ENCODE measurements at regions not wholly inside any gene's neighbourhood (a gene's known extent, or its start where the extent isn't known, plus 50 kb on each side); places are given as distances from the start of the nearest gene placed in this dataset.

GRCh38 chr5:176180781-176181180, 57.4 kb upstream of the SIMC1 start:
- Histone ChIP-seq H3K9me3 (ENCODE audit: control insufficient read depth, low read depth, low read length) (no peaks in the 10 kb centered on the region), H3K18ac (ENCODE audit: insufficient read length, low read depth, low read length) (no peak overlapping the region), H3K27ac (ENCODE audit: insufficient read length, low read depth, low read length) (no peak overlapping the region), H2AK5ac (ENCODE audit: insufficient read length, low read length) (no peak overlapping the region), H3K79me2 (ENCODE audit: insufficient read depth, low read length) (no peaks in the 10 kb centered on the region), H2AFZ (ENCODE audit: low read length) (no peak overlapping the region), H3K79me1 (ENCODE audit: insufficient read depth, low read depth, low read length, poor library complexity, severe bottlenecking) (no peaks in the 10 kb centered on the region), H4K8ac (replicated peaks; ENCODE audit: insufficient read length, low read depth, low read length) (no peak overlapping the region), H3T11ph (ENCODE audit: low read length) (no peak overlapping the region), H3K27me3 (ENCODE audit: insufficient read depth, low read length) (no peaks in the 10 kb centered on the region), H2BK12ac (ENCODE audit: insufficient read length, low read depth, low read length) (no peak overlapping the region), H3K23me2 (ENCODE audit: insufficient read length, low read depth, low read length, poor library complexity, severe bottlenecking) (no peaks in the 10 kb centered on the region), H3K14ac (ENCODE audit: insufficient read depth, low read length) (no peak overlapping the region), H3K56ac (ENCODE audit: insufficient read length, low read depth, low read length) (no peak overlapping the region), H2BK5ac (ENCODE audit: insufficient read length, low read length) (no peak overlapping the region), H4K20me1 (ENCODE audit: control insufficient read depth, insufficient read depth, insufficient read length) (no peaks in the 10 kb centered on the region), H3K23ac (ENCODE audit: insufficient read length, low read depth, low read length) (no peak overlapping the region), H3K9ac (ENCODE audit: extremely low read depth, insufficient read length, low read length) (no peak overlapping the region), H4K91ac (ENCODE audit: insufficient read length, low read depth, low read length) (no peak overlapping the region), H3K4me1 (ENCODE audit: insufficient read depth, low read length) (no peaks in the 10 kb centered on the region), H2BK120ac (ENCODE audit: low read depth, low read length, poor library complexity, severe bottlenecking) (no peak overlapping the region), H2BK20ac (ENCODE audit: low read depth, low read length, poor library complexity, severe bottlenecking) (no peak overlapping the region), H4K5ac (ENCODE audit: insufficient read length, low read depth, low read length) (no peak overlapping the region), H3K4ac (ENCODE audit: low read depth, low read length) (no peak overlapping the region), H2BK15ac (ENCODE audit: low read depth, low read length) (no peak overlapping the region), H3K4me2 (ENCODE audit: insufficient read depth, insufficient read length, low read length) (no peak overlapping the region)
- WGBS (ENCODE audit: extremely low coverage, insufficient read length, low lambda C conversion rate): no CpG with 5 or more reads among the region's 3 CpGs
- Mint-ChIP-seq H3K9me3 (peaks cover 6 to 8% of the 10 kb centered on the region in 2 experiments; a peak in 4 of 5 replicates), H3K4me1 (peaks cover 5% of the 10 kb centered on the region in 2 experiments), H3K27me3 (ENCODE audit: low read depth) (peaks cover 63% of the 10 kb centered on the region), H3K36me3 (ENCODE audit: insufficient read depth in 1 of 3, low read depth in 3 of 3) (peaks cover 0 to 6% (median 5%) of the 10 kb centered on the region in 3 experiments; a peak in 4 of 7 replicates), H3K4me3 (no peak overlapping the region), H3K27ac (no peak overlapping the region)
- TF ChIP-seq CTCF (conservative IDR thresholded peaks at IDR 0.05): peak; percentile 27; the same call in 1 of the 3 replicates
- DNase-seq: no peak

All from H9 (cell line).